GM21786 (cell line): ENCODE measurements at regions not wholly inside any gene's neighbourhood (a gene's known extent, or its start where the extent isn't known, plus 50 kb on each side); places are given as distances from the start of the nearest gene placed in this dataset.

ENCODE experiments used
- ATAC-seq: cut with Tn5 transposase; IDR thresholded peaks from one replicate; pipeline ENCODE4 v1.9.1; 2021; ENCODE audit not compliant: unreplicated experiment

DNA sequence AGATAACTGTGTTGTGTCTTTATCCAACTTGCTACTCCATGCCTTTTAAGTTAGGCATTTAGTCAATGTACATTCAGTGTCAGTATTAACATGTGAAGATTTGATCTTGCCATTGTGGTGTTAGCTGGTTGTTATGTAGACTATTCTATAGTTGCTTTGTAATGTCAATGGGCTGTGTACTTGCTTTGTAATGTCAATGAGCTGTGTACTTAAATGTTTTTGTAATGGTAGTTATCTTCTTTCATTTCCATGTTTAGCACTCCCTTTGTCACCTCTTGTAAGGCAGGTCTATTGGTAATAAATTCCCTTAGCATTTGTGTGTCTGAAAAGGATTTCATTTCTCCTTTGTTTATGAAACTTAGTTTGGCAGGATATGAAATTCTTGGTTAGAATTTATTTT, 53.4 kb downstream of the MC4R start:
- ATAC-seq: no peak

DNA sequence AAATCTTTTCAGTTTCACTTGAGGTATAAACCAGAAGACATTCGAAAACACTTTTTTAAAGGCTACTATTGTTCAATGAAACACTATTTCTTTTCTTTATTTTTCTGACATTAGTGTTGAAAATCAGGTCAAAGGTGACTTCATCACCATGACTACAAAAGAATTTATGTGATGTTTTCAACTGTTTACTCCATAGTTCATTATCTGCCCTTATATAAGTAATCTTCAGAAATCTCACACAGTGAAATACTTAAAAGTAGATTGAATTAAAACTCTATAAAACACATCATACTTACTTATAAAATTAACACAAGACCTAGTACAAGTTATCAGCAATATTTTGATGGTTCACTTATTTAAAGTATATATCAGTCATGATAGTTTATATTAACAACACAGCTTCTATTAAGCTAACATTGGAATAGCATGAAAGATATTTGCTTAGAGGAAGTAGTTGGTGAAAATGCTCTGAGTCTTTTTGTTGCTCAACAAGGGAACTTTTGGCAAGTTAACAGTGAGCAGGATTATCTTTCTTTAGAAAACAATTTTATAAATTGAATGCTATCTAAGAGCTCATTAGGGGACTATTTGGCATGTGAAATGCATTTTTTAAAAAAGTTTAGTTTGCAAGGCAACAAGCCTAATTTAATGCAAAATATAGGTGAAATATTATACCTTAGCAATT, 60.8 kb downstream of the MC4R start:
- no peak for ATAC-seq

DNA sequence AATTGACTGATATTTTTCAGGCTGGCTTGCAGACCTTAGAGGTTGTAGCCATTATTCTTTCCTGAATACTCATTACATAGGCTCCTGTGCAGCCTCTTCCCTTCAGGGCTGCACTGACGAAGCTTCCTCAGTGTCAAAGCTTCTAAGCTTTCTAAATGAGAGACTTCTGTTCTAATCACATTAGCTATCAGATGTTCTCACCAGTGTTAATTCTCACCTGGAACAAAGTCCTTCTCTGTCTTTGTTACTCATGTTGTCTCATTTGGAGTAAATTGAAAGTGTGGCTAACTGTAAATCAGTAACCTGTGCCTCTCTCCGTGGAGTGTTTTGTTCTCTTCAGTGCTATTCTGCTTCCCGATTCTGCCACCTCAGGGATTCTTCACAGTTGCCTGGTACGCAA, 76.9 kb downstream of the MC4R start:
- ATAC-seq: no peak

DNA sequence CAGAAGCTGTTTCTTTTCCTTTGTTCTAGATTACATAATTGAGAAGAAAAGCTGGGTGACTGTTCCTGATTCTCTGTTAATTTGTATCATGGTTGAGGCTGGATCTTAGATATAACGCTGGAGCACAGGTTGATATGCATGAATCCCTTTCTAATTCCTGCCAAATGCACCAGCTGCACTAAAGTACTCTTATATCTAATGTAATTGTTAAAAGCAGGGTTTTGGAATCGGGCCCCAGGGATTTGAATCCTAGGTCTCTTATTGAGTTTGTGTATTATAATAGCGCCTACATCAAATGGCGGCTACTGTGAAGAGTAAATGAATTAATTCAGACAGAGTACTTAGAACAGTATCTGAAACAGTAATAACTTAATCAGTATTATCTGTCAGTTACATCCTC, 80.4 kb downstream of the MC4R start:
- ATAC-seq: no peak

- no peak for ATAC-seq
Measured at GRCh38 chr18:60279391-60279790, 93.2 kb downstream of the MC4R start.

DNA sequence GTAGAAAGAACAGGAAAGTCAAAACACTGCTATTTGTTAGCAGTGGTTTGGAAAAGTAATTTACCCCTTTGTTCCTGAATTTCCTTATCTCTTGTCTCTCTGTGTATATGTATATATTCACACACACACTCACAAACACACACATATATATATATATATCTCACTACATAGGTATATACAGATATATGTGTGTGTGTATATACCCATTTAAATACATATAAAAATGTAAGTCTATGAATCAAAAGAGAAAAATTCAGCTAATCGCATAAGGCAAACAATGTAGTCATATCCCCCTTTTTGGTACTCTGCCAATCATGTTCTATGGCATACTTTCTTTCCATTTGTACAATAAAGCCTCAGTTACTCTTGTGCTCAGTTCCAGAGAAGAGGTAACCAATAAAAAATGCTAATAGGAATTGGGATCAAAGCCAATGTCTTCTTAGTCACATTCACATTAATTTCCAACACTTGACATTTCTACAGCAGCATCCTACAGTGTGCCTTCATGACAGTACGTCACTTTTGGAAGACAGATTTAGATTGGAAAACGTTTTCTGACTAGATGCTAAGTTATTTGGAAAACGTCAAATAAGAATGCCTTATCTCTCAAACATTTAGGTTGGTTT, 94.6 kb downstream of the MC4R start:
- no peak for ATAC-seq

DNA sequence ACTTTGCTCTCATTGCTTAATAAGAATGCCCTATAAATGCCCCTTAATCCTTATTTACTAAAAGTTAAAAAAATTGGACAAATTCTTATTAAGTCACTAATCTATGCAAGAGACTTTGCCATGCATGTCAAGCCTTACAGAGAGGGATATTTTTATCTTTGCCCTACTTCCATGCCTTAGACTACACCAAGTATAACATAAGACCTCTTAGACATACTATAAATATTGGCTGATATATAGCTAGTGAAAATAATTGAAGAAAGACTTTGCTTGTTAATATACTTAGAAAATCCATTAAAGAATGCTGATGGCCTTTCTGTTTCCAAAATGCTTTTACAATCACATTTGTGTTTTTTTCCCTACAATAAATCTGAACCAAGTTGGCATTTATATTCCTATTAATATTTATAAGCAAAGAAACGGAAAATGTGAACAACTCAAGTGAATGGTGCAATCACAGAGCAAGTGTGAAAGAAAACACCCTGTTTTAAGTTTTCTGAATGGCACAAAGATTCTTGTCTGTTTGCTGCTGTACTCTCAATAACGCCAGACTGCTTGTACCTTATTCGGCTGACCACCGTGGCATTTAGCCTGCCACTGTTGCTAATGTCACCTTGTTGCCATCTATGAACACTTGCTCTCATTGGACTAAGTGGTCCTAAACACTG, 105.0 kb downstream of the MC4R start:
- ATAC-seq: no peak

- no peak for ATAC-seq
Measured at GRCh38 chr18:60266558-60266957, 106.0 kb downstream of the MC4R start.

- no peak for ATAC-seq
Measured at GRCh38 chr18:60259052-60259681, 113.4 kb downstream of the MC4R start.

DNA sequence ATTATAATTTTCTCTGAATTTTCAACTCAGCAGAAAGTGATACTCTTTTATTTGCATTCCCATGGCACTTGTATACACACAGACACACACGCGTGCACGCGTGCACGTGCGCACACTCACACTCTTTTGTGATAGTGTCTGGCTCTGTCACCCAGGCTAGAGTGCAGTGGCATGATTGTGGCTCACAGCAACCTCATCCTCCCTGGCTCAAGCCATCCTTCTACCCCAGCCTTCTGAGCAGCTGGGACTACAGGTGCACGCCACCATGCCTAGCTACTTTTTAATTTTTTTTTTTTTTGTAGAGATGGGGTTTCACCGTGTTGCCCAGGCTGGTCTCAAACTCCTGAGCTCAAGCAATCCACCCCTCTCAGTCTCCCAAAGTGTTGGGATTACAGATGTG, 123.2 kb downstream of the MC4R start:
- ATAC-seq: no peak

- no peak for ATAC-seq
Measured at GRCh38 chr18:60248336-60249330, 123.9 kb downstream of the MC4R start.

- ATAC-seq: peak; percentile 83
Measured at GRCh38 chr18:60247103-60247502, 125.5 kb downstream of the MC4R start.

DNA sequence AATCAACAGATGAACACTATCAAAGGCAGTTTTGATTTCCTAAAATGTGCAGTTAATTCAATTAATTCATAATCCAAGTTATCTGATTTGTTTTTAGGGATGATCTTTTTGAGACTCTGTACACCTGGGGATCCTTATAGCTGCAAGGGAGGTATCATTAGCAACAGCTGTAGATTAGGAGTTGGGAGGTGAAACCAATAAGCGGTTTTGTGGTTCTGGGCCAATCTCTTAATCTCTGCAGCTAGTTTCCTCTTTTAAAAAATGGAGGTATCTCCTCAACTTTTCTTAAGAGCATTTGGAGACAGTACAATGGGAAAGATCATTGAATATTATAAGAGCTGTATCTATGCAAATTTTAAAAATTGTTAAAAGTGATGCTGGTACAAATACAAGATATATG, 126.0 kb downstream of the MC4R start:
- peak; percentile 75 for ATAC-seq

- no peak for ATAC-seq
Measured at GRCh38 chr18:60245096-60245495, 127.5 kb downstream of the MC4R start.

GRCh38 chr18:60239024-60239710, 133.4 kb downstream of the MC4R start:
- ATAC-seq: peak; percentile 95

GRCh38 chr18:60235164-60235563, 137.4 kb downstream of the MC4R start:
- no peak for ATAC-seq

DNA sequence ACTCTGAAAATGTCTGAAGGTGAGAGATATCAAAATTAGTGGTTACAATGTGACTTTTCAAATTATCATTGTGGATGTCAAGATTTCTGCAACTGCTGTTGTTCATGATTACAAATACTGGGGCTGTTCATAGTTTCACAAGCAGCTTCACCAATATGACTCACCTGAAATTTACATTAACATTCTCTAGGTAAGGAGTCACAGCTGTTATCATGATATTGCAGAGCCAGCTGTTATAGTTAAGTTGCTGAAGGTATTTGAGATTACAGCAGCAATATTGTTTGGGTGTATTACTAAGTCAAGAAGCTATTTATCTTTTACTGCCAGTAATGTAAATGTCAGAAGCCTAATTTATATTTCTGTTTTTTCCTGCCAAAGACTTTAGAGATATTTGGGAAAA, 140.0 kb downstream of the MC4R start:
- ATAC-seq: no peak

DNA sequence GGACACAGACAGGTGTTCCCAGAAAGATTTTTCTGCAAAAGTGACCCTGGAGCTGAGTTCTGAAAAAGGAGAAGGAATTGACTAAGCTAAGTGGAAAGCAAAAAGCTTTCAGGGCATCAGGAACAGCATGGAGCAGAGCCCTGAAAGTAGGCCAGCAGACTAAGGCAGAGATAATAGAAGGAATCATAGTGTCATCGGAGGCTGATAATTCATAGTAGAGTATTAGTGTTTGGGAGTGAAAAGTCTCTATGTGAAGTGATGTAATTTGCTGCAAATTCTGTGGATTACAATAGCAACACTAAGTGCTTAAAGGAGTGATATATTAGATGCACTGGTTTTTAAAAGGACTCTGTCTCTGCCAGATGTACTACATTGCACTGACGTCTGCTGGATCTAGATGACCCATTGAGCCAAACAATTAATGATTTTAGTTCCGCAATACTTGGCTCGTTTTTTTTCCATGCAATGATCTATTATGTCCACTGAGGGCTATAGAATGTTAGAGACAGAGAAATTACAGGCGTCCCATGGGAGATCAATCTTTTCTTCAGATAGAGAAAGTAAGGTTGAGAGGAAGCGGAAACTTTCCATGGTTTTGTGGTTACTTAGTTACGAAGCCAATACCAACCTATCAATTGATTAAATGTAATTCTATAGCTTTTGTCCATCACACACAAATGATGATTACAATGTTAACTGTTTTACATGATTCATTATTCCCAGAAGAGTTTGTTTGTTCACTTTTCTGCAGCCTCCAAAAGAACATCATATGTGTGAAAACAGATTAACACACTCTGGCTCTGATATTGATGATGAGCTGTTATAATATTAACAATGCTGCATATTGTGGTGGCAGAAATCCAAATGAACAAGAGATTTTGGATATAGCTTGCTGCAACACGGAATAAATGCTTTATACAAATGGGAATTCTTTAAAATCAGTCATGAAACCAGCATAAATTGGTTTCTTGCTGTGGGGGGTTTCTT, 143.7 kb downstream of the MC4R start:
- ATAC-seq: no peak

DNA sequence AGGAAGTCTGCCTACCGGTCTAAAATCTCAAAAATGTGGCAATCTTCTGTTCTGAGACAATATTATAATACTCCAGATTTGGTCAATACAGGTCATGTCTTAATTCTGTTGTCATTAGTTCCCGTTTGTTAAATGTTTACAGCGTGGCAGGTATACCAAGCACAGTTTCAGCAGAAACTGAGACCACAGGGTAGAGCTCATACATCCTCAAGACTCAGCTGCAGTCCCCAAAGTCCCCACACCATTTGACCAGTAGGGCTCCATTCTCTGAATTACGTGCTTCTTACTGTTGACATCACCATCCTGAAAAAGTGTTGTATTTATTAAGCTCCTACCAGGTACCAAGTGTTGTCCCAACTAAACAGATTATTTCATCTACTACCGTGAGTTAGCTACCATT, 157.1 kb downstream of the MC4R start:
- ATAC-seq: no peak
